NB4 (cell line): ENCODE measurements at regions not wholly inside any gene's neighbourhood (a gene's known extent, or its start where the extent isn't known, plus 50 kb on each side); places are given as distances from the start of the nearest gene placed in this dataset.

Experiments
- MYC ChIP-seq: IDR thresholded peaks from 2 replicates; pipeline ENCODE4 v1.6.1; 2011; ENCODE audit warnings: low read depth, low read length
- POLR2A ChIP-seq: IDR thresholded peaks from 2 replicates; pipeline ENCODE4 v1.6.1; 2011; ENCODE audit warnings: mild to moderate bottlenecking; ENCODE audit not compliant: insufficient read length; ENCODE audit errors: extremely low read depth
- TF ChIP-seq, protein P1 (sequence below): IDR thresholded peaks from one replicate; pipeline ENCODE4 v1.5.1; 2012; ENCODE audit warnings: low read depth, low read length
- TF ChIP-seq, protein P2 (sequence below): IDR thresholded peaks from 2 replicates; pipeline ENCODE4 v1.6.1; 2011; ENCODE audit warnings: low read depth, low read length

- TF ChIP-seq MYC = no peak
- TF ChIP-seq, protein P1, sequence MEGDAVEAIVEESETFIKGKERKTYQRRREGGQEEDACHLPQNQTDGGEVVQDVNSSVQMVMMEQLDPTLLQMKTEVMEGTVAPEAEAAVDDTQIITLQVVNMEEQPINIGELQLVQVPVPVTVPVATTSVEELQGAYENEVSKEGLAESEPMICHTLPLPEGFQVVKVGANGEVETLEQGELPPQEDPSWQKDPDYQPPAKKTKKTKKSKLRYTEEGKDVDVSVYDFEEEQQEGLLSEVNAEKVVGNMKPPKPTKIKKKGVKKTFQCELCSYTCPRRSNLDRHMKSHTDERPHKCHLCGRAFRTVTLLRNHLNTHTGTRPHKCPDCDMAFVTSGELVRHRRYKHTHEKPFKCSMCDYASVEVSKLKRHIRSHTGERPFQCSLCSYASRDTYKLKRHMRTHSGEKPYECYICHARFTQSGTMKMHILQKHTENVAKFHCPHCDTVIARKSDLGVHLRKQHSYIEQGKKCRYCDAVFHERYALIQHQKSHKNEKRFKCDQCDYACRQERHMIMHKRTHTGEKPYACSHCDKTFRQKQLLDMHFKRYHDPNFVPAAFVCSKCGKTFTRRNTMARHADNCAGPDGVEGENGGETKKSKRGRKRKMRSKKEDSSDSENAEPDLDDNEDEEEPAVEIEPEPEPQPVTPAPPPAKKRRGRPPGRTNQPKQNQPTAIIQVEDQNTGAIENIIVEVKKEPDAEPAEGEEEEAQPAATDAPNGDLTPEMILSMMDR = no peak
- TF ChIP-seq POLR2A = no peak
- TF ChIP-seq, protein P2, sequence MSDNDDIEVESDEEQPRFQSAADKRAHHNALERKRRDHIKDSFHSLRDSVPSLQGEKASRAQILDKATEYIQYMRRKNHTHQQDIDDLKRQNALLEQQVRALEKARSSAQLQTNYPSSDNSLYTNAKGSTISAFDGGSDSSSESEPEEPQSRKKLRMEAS = no peak
These were observed 70.5 kb upstream of the EPHB3 start for GRCh38 chr3:184491011-184491576.
